HFFc6 (cell line): ENCODE measurements at regions not wholly inside any gene's neighbourhood (a gene's known extent, or its start where the extent isn't known, plus 50 kb on each side); places are given as distances from the start of the nearest gene placed in this dataset.
"Not testable (repeated sequence)": the region's sequence is repeated elsewhere in the genome, so short reads cannot be mapped to it uniquely, and the experiment has no call there.

Experiments used
- DNase-seq: peaks from one replicate; pipeline ENCODE4 v3.0.0-alpha.2; 2018
- H3K27ac Mint-ChIP-seq: 2 replicates; pipeline ENCODE4 v1.8.0; 2020; ENCODE audit warnings: mild to moderate bottlenecking, mixed read lengths
- H3K27me3 Mint-ChIP-seq: 2 replicates; pipeline ENCODE4 v1.8.0; 2021; ENCODE audit warnings: mild to moderate bottlenecking, moderate library complexity, mixed read lengths; ENCODE audit not compliant: insufficient read depth
- H3K36me3 Mint-ChIP-seq: 2 replicates; pipeline ENCODE4 v1.8.0; 2021; ENCODE audit warnings: low read depth, mixed read lengths
- H3K4me1 Mint-ChIP-seq: 2 replicates; pipeline ENCODE4 v1.8.0; 2020; ENCODE audit warnings: low read depth, mixed read lengths
- H3K4me3 Mint-ChIP-seq: 2 replicates; pipeline ENCODE4 v1.8.0; 2020; ENCODE audit warnings: mild to moderate bottlenecking, moderate library complexity, mixed read lengths
- H3K9me3 Mint-ChIP-seq: 2 replicates; pipeline ENCODE4 v1.8.0; 2020; ENCODE audit warnings: mild to moderate bottlenecking, mixed read lengths
- CTCF ChIP-seq: fragments of 200-600 bp; sonication (generic); IDR thresholded peaks from 2 replicates; pipeline ENCODE4 v1.5.0; 2021; ENCODE audit warnings: antibody characterized with exemption, mild to moderate bottlenecking

GRCh38 chr6:85298553-85298952, 151.3 kb upstream of the NT5E start:
- Mint-ChIP-seq H3K27ac (no peak overlapping the region), H3K27me3 (peaks cover under 1% of the 10 kb centered on the region; the same call in 1 of the 2 replicates), H3K4me3 (no peak overlapping the region), H3K36me3 (no peaks in the 10 kb centered on the region), H3K4me1 (no peaks in the 10 kb centered on the region), H3K9me3 (no peaks in the 10 kb centered on the region)
- DNase-seq: no peak
- TF ChIP-seq CTCF: no peak

GRCh38 chr6:85291326-85291725, 158.6 kb upstream of the NT5E start:
- no peak overlapping the region for H3K27ac Mint-ChIP-seq
- H3K4me3 Mint-ChIP-seq: no peak overlapping the region
- no peaks in the 10 kb centered on the region for H3K36me3 Mint-ChIP-seq
- no peaks in the 10 kb centered on the region; the same call in 1 of the 2 replicates for H3K9me3 Mint-ChIP-seq
- H3K27me3 Mint-ChIP-seq: peaks cover 7% of the 10 kb centered on the region
- TF ChIP-seq CTCF: no peak
- no peak for DNase-seq
- H3K4me1 Mint-ChIP-seq: no peaks in the 10 kb centered on the region

- TF ChIP-seq CTCF: no peak
- Mint-ChIP-seq H3K4me1 (no peaks in the 10 kb centered on the region), H3K4me3 (no peak overlapping the region), H3K27me3 (peaks cover 7% of the 10 kb centered on the region), H3K36me3 (no peaks in the 10 kb centered on the region), H3K9me3 (no peaks in the 10 kb centered on the region; the same call in 1 of the 2 replicates), H3K27ac (no peak overlapping the region)
- DNase-seq: no peak
These were observed 162.2 kb upstream of the NT5E start for GRCh38 chr6:85287654-85288053.

GRCh38 chr6:85287158-85287557, 162.7 kb upstream of the NT5E start:
- Mint-ChIP-seq H3K27ac (no peak overlapping the region), H3K4me3 (no peak overlapping the region), H3K27me3 (peaks cover 7% of the 10 kb centered on the region), H3K9me3 (no peaks in the 10 kb centered on the region; the same call in 1 of the 2 replicates), H3K36me3 (no peaks in the 10 kb centered on the region), H3K4me1 (no peaks in the 10 kb centered on the region)
- TF ChIP-seq CTCF: no peak
- no peak for DNase-seq

- H3K4me3 Mint-ChIP-seq, H3K9me3 Mint-ChIP-seq, H3K4me1 Mint-ChIP-seq, H3K36me3 Mint-ChIP-seq, H3K27ac Mint-ChIP-seq, H3K27me3 Mint-ChIP-seq, DNase-seq: not testable (repeated sequence)
These were observed 163.4 kb upstream of the NT5E start for GRCh38 chr6:85286507-85286906.

GRCh38 chr6:85285934-85286333, 163.9 kb upstream of the NT5E start:
- TF ChIP-seq CTCF: no peak
- no peak for DNase-seq
- H3K4me1 Mint-ChIP-seq: no peaks in the 10 kb centered on the region
- no peaks in the 10 kb centered on the region; the same call in 1 of the 2 replicates for H3K9me3 Mint-ChIP-seq
- peaks cover 7% of the 10 kb centered on the region for H3K27me3 Mint-ChIP-seq
- no peaks in the 10 kb centered on the region for H3K36me3 Mint-ChIP-seq
- no peak overlapping the region for H3K4me3 Mint-ChIP-seq
- H3K27ac Mint-ChIP-seq: no peak overlapping the region
